Kidney epithelial cell (primary cell): ENCODE measurements at regions not wholly inside any gene's neighbourhood (a gene's known extent, or its start where the extent isn't known, plus 50 kb on each side); places are given as distances from the start of the nearest gene placed in this dataset.
A peak's percentile ranks its signal among the peaks of the same experiment; 100 is the strongest.

ENCODE experiments used
- DNase-seq: peaks from one replicate; pipeline ENCODE4 v3.0.0-alpha.2; 2010; ENCODE audit warnings: low read depth
- H3K27me3 ChIP-seq: 2 replicates; pipeline ENCODE4 v1.6.0; 2011; ENCODE audit warnings: low read length; ENCODE audit not compliant: control insufficient read depth, insufficient read depth
- H3K36me3 ChIP-seq: 2 replicates; pipeline ENCODE4 v1.5.1; 2011; ENCODE audit warnings: low read length; ENCODE audit not compliant: control insufficient read depth, insufficient read depth
- H3K4me3 ChIP-seq: 2 replicates; pipeline ENCODE4 v1.5.1; 2011; ENCODE audit warnings: low read depth, mild to moderate bottlenecking, control low read depth, low read length
- TF ChIP-seq, protein P1 (sequence below): IDR thresholded peaks from 2 replicates; pipeline ENCODE4 v1.5.1; 2011; ENCODE audit warnings: mild to moderate bottlenecking, moderate library complexity, low read length, control low read depth, inconsistent platforms; ENCODE audit not compliant: insufficient read depth, poor library complexity, severe bottlenecking

DNA sequence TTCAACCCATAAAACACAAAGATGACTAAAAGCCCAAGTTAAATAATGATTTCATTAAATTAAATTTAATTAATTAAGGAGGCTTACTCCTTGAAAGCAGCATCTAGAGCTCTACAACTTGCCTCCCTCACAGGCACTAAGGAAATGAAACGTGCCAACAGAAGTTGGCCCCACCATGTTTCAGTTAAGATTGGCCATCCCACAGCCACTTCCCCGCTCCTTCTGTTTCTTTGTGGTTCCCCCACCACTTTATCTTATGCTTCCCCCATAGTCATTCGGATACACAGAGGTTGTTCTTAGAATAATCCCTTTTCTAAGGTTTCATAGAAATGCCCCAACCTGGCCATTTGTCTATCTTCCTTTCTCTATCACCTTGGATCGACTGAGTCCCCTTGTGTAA, 101.6 kb upstream of the RIOK3 start:
- H3K4me3 ChIP-seq = no peak overlapping the region
- no peak for DNase-seq
- TF ChIP-seq, protein P1, sequence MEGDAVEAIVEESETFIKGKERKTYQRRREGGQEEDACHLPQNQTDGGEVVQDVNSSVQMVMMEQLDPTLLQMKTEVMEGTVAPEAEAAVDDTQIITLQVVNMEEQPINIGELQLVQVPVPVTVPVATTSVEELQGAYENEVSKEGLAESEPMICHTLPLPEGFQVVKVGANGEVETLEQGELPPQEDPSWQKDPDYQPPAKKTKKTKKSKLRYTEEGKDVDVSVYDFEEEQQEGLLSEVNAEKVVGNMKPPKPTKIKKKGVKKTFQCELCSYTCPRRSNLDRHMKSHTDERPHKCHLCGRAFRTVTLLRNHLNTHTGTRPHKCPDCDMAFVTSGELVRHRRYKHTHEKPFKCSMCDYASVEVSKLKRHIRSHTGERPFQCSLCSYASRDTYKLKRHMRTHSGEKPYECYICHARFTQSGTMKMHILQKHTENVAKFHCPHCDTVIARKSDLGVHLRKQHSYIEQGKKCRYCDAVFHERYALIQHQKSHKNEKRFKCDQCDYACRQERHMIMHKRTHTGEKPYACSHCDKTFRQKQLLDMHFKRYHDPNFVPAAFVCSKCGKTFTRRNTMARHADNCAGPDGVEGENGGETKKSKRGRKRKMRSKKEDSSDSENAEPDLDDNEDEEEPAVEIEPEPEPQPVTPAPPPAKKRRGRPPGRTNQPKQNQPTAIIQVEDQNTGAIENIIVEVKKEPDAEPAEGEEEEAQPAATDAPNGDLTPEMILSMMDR = no peak
- no peaks in the 10 kb centered on the region for H3K27me3 ChIP-seq
- no peaks in the 10 kb centered on the region for H3K36me3 ChIP-seq

DNA sequence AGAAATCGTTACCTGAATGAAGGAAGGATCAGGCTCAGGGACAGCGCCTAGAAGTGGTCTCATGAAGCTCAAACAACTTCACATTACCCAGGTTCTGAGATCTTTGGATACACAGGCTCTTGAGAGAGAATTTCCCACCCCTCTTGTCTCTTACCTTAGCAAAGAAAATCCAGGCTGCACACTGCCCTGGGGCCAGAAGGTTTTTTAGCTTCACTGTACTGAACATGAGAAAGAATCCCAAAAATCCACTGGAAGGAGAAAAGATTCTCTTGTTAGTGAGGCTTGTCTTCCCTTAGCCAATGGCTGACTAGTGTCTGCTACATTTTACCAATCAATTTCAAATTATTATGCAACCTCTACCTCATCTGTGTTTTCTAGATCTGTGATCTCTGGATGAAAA, 101.0 kb upstream of the RIOK3 start:
- Histone ChIP-seq H3K4me3 (no peak overlapping the region), H3K27me3 (no peaks in the 10 kb centered on the region), H3K36me3 (no peaks in the 10 kb centered on the region)
- DNase-seq = no peak
- TF ChIP-seq, protein P1 = no peak

DNA sequence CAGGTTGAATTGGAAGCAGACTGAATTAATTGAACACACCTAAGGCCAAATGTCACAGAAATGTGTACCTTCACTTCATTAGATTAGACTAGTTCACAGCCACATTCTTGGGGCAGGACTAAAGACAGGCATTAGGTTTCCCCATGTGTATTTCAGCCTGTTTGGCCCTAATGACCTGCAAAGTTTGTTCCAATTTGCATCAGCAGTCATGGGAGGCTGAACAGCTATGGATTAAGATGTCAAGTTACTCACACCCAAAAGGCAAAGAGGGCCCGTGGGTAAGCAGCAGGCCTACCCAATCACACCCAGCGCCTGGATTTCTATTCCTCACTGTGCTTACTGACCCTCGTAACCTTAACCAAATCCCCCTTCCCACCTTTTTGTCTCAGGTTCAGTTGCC, 99.6 kb upstream of the RIOK3 start:
- Histone ChIP-seq H3K27me3 (no peaks in the 10 kb centered on the region), H3K36me3 (no peaks in the 10 kb centered on the region)
- no peak for DNase-seq

DNA sequence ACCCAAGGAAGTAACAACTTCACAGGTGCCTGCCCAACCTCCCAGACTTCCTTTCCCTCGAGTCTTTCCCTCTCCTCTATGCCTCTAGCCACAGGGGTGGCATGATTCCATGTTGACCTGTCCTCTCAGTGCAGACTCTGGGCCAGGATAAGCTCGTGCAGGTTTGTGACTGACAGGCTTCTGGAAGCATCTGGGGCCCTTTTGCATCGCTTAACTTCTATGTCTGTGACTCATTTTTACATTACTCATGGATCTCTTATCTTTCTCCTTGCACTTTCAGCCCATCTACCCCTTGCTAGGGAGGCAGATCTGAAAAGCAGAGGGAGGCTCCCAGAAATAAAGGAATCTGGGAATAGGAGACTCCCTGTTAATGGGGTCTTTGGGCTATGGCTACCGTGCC, 98.5 kb upstream of the RIOK3 start:
- Histone ChIP-seq H3K4me3 (no peak overlapping the region), H3K27me3 (no peaks in the 10 kb centered on the region), H3K36me3 (no peaks in the 10 kb centered on the region)
- TF ChIP-seq, protein P1 = no peak
- DNase-seq = peak; percentile 39

More for the DNA sequence above, 99.6 kb upstream of the RIOK3 start:
- TF ChIP-seq, protein P1 = no peak
- no peak overlapping the region for H3K4me3 ChIP-seq

DNA sequence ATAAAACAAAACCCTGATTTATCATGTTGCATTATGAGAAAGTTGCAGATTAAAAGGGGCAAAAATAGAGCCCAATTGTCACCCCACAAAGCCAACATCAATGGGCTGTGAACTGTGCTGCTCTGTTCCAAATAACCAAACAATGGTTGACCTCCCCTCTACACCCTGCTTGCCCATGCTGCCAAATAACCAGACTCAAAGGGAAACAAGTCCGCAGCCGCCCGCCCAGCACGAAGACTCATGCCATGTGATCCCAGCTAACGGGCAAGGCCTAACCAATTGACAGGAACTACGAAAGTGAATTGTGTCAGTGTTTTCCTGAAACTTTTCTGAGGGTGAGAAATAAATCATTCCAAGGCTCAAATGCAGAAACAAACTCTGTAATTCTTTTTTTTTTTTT, 97.9 kb upstream of the RIOK3 start:
- TF ChIP-seq, protein P1 = no peak
- H3K36me3 ChIP-seq = no peaks in the 10 kb centered on the region
- no peaks in the 10 kb centered on the region for H3K27me3 ChIP-seq
- no peak for DNase-seq
- H3K4me3 ChIP-seq = no peak overlapping the region

DNA sequence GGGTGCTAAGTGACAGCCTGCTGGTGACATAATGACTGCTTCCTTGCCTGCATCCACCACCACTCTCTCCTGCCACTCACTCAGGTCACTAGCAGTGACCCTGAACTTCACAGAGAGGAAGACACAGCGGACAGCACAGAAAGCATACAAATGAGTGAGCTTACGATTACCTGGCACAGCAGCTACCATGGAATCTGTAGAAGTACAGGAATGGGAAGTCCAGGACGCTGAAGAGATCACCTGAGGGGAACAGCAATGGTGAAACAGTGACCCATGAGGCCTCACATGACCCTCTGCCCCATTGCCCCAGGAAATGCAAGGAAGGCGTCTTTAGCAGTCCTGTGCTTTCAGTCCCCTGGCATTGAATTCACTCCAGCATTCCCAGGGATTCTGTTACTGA, 96.7 kb upstream of the RIOK3 start:
- no peaks in the 10 kb centered on the region for H3K36me3 ChIP-seq
- no peak overlapping the region for H3K4me3 ChIP-seq
- H3K27me3 ChIP-seq = no peaks in the 10 kb centered on the region
- TF ChIP-seq, protein P1 = no peak
- DNase-seq = no peak
